ENCODE measurements at regions not wholly inside any gene's neighbourhood (a gene's known extent, or its start where the extent isn't known, plus 50 kb on each side); places are given as distances from the start of the nearest gene placed in this dataset.

DNA sequence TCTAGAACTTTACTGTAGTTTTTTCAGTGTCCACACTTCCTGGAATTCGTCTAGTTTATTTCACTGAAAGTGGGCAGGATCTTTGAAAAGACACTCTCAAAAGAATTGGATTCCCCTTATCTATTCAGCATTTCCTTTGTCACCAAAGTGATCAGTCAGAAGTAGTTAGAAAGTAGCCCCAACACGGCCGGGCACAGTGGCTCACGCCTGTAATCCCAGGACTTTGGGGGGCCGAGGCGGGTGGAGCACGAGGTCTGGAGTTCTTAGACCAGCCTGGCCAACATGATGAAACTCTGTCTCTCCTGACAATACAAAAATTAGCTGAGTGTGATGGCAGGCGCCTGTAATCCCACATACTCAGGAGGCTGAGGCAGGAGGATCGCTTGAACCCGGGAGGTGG lies 69.0 kb upstream of the KMT2C start:
- Histone ChIP-seq H3K4me3 (no peak overlapping the region), H3K27ac (peak overlapping the region; percentile 79), H3K9me3 (ENCODE audit: insufficient read depth, low read depth) (no peaks in the 10 kb centered on the region), H3K4me1 (replicated peaks; ENCODE audit: insufficient read depth) (peaks cover 27% of the 10 kb centered on the region), H2AFZ (peak overlapping the region; percentile 72), H3K4me2 (peak overlapping the region; percentile 59), H3K79me2 (ENCODE audit: low read depth) (no peaks in the 10 kb centered on the region), H3F3A (ENCODE audit: insufficient read depth, low read depth) (peaks cover 5% of the 10 kb centered on the region; the same call in 1 of the 2 replicates), H3K36me3 (ENCODE audit: low read depth) (no peaks in the 10 kb centered on the region), H4K20me1 (ENCODE audit: insufficient read depth) (no peaks in the 10 kb centered on the region), H3K9me2 (ENCODE audit: insufficient read depth) (no peaks in the 10 kb centered on the region), H3K27me3 (ENCODE audit: insufficient read depth, low read depth) (no peaks in the 10 kb centered on the region)
- CTCF ChIA-PET: no interaction called here
- POLR2A ChIA-PET (ENCODE audit: unreplicated experiment): interaction anchor here (0.6 to 0.7 kb wide), 3 partner anchors 10 to 16 kb away, joined by 3 to 5 read pairs (median 3); no protein-coding TSS in a partner anchor
- no peak for TF ChIP-seq EZH2 (IDR thresholded peaks at IDR 0.05; ENCODE audit: low read depth)
- TF ChIP-seq, protein P1, sequence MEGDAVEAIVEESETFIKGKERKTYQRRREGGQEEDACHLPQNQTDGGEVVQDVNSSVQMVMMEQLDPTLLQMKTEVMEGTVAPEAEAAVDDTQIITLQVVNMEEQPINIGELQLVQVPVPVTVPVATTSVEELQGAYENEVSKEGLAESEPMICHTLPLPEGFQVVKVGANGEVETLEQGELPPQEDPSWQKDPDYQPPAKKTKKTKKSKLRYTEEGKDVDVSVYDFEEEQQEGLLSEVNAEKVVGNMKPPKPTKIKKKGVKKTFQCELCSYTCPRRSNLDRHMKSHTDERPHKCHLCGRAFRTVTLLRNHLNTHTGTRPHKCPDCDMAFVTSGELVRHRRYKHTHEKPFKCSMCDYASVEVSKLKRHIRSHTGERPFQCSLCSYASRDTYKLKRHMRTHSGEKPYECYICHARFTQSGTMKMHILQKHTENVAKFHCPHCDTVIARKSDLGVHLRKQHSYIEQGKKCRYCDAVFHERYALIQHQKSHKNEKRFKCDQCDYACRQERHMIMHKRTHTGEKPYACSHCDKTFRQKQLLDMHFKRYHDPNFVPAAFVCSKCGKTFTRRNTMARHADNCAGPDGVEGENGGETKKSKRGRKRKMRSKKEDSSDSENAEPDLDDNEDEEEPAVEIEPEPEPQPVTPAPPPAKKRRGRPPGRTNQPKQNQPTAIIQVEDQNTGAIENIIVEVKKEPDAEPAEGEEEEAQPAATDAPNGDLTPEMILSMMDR (conservative IDR thresholded peaks at IDR 0.05): no peak
- BruUV-seq (replicated peaks): no TSS peak
- intact Hi-C loops (cut with micrococcal nuclease; ENCODE audit: unreplicated experiment): loop anchor here (1.0 kb wide), 1 partner anchor 35 kb away; no protein-coding TSS in a partner anchor
- DNase-seq: no peak

DNA sequence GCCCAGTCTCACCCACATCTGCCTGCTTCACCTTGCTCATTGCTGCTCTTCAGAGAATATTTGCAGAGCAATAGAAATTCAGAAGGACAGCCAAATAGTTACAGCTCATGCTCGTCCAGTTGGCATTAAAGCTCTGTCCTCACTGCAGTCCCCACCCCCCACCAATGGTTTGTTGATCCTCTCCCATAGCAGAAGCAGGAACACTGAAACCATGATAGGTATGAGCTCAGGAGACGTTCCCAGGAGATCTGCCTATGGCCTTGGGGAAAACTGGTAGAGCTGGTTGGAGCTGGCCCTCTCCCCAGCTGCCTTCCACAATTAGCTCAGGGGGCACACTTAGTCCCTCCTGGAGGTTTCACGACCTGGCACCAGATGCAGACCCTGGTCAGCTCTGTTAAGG lies 68.6 kb upstream of the KMT2C start:
- no peaks in the 10 kb centered on the region for H3K9me2 ChIP-seq (ENCODE audit: insufficient read depth)
- intact Hi-C loops (cut with micrococcal nuclease; ENCODE audit: unreplicated experiment): loop anchor here (1.0 kb wide), 1 partner anchor 36 kb away; no protein-coding TSS in a partner anchor
- no peaks in the 10 kb centered on the region for H4K20me1 ChIP-seq (ENCODE audit: insufficient read depth)
- peak; percentile 74 to 82 for DNase-seq
- ChIA-PET CTCF (no interaction called here), POLR2A (ENCODE audit: unreplicated experiment) (interaction anchor here (0.5 to 0.7 kb wide), 4 partner anchors 11 to 252 kb away, joined by 3 to 5 read pairs (median 4); no protein-coding TSS in a partner anchor)
- no peaks in the 10 kb centered on the region for H3K9me3 ChIP-seq (ENCODE audit: insufficient read depth, low read depth)
- no peak overlapping the region for H3K4me3 ChIP-seq
- no TSS peak for BruUV-seq (replicated peaks)
- peaks cover 5% of the 10 kb centered on the region; the same call in 1 of the 2 replicates for H3F3A ChIP-seq (ENCODE audit: insufficient read depth, low read depth)
- no peaks in the 10 kb centered on the region for H3K79me2 ChIP-seq (ENCODE audit: low read depth)
- H3K4me2 ChIP-seq: peak overlapping the region; percentile 59
- no peaks in the 10 kb centered on the region for H3K36me3 ChIP-seq (ENCODE audit: low read depth)
- H3K4me1 ChIP-seq (replicated peaks; ENCODE audit: insufficient read depth): peaks cover 27% of the 10 kb centered on the region
- H3K27ac ChIP-seq: peak overlapping the region; percentile 79
- H2AFZ ChIP-seq: peak overlapping the region; percentile 72
- TF ChIP-seq, protein P1 (conservative IDR thresholded peaks at IDR 0.05): no peak
- TF ChIP-seq EZH2 (IDR thresholded peaks at IDR 0.05; ENCODE audit: low read depth): no peak
- no peaks in the 10 kb centered on the region for H3K27me3 ChIP-seq (ENCODE audit: insufficient read depth, low read depth)

DNA sequence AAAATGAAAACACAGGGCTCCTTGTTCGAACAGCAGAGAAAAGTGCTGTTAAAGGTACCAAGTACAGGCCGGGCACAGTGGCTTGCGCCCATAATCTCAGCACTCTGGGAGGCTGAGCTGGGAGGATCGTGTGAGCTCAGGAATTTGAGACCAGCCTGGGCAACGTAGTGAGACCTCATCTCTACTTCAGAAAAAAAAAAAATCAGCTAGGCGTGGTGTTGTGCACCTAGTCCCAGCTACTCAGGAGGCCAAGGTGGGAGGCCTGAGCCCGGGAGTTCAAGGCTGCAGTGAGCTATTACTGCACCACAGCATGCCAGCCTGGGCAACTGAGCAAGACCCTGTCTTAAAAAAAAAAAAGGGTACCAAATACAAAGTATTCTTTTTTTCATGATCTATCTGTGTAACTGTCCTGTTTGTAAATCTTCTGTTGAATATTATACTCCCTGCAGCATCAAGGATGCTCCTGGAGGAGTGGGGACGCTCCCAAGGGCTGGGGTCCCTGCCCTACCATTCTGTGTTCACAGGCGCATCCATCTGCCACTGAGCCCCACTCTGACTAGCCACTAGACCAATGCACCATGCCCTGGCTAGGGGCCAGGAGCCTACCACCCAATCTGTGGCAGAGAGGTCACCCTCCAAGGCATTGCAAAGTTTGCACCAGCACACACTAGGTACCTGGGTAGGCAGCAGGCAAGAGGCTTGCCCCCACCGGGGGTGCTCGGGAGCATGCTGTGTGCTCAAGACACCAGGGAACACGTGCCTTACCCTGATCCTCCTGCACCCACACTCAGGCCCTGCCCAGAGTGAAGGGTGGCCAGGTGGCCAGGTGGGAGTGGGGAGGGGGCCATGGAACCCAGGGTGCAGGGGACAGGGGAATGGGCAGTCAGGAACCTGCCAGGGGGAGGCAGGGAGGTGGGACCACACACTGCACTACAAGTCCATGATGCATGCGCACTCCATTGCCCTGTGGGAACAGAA lies 67.3 kb upstream of the KMT2C start:
- ChIA-PET CTCF (no interaction called here), POLR2A (ENCODE audit: unreplicated experiment) (no interaction called here)
- Histone ChIP-seq H3K4me2 (peak overlapping the region; percentile 59; the same call in 1 of the 2 replicates), H3F3A (ENCODE audit: insufficient read depth, low read depth) (peaks cover 5% of the 10 kb centered on the region; the same call in 1 of the 2 replicates), H3K36me3 (ENCODE audit: low read depth) (no peaks in the 10 kb centered on the region), H3K9me2 (ENCODE audit: insufficient read depth) (no peaks in the 10 kb centered on the region), H4K20me1 (ENCODE audit: insufficient read depth) (no peaks in the 10 kb centered on the region), H3K4me3 (no peak overlapping the region), H2AFZ (no peak overlapping the region), H3K27ac (0 out of 2 replicates have a peak overlapping the region, but pooled peaks have one; percentile 79), H3K4me1 (replicated peaks; ENCODE audit: insufficient read depth) (peaks cover 27% of the 10 kb centered on the region), H3K27me3 (ENCODE audit: insufficient read depth, low read depth) (no peaks in the 10 kb centered on the region), H3K9me3 (ENCODE audit: insufficient read depth, low read depth) (no peaks in the 10 kb centered on the region), H3K79me2 (ENCODE audit: low read depth) (no peaks in the 10 kb centered on the region)
- BruUV-seq (replicated peaks): no TSS peak
- TF ChIP-seq, protein P1 (conservative IDR thresholded peaks at IDR 0.05): no peak
- TF ChIP-seq EZH2 (IDR thresholded peaks at IDR 0.05; ENCODE audit: low read depth): no peak
- DNase-seq: no peak
- intact Hi-C loops (cut with micrococcal nuclease; ENCODE audit: unreplicated experiment): no loop called here
